GM18519 (cell line): ENCODE measurements at regions not wholly inside any gene's neighbourhood (a gene's known extent, or its start where the extent isn't known, plus 50 kb on each side); places are given as distances from the start of the nearest gene placed in this dataset.

Source experiments
- ATAC-seq: cut with Tn5 transposase; IDR thresholded peaks from one replicate; pipeline ENCODE4 v1.9.1; 2021; ENCODE audit warnings: mild to moderate bottlenecking, moderate library complexity; ENCODE audit not compliant: unreplicated experiment, low FRiP score

GRCh38 chr20:51084593-51085377, 61.9 kb upstream of the KCNG1 start:
- no peak for ATAC-seq

- ATAC-seq: no peak
Observed at GRCh38 chr20:51083447-51083846, 60.5 kb upstream of the KCNG1 start.

GRCh38 chr20:51082988-51083387, 60.1 kb upstream of the KCNG1 start:
- no peak for ATAC-seq

- no peak for ATAC-seq
Observed at GRCh38 chr20:51080516-51080915, 57.6 kb upstream of the KCNG1 start.

GRCh38 chr20:51079488-51079887, 56.6 kb upstream of the KCNG1 start:
- ATAC-seq: no peak

GRCh38 chr20:51077686-51078060, 54.8 kb upstream of the KCNG1 start:
- no peak for ATAC-seq

GRCh38 chr20:51076786-51077685, 54.1 kb upstream of the KCNG1 start:
- ATAC-seq: no peak

GRCh38 chr20:51074062-51074461, 51.2 kb upstream of the KCNG1 start:
- ATAC-seq: no peak
